Osteoblast (primary cell): ENCODE measurements at regions not wholly inside any gene's neighbourhood (a gene's known extent, or its start where the extent isn't known, plus 50 kb on each side); places are given as distances from the start of the nearest gene placed in this dataset.

Experiments used
- DNase-seq: peaks from one replicate; pipeline ENCODE4 v3.0.0; 2011; ENCODE audit warnings: low spot score, mixed read lengths; ENCODE audit not compliant: insufficient read length; ENCODE audit errors: missing footprints
- H2AFZ ChIP-seq: 2 replicates; pipeline ENCODE4 v1.6.0; 2011; ENCODE audit warnings: mild to moderate bottlenecking, low read length
- H3K27ac ChIP-seq: 2 replicates; pipeline ENCODE4 v1.5.1; 2011; ENCODE audit warnings: mild to moderate bottlenecking, low read depth, low read length, moderate library complexity
- H3K27me3 ChIP-seq: 2 replicates; pipeline ENCODE4 v1.6.0; 2012; ENCODE audit warnings: mild to moderate bottlenecking, control low read depth, inconsistent platforms, low read length, moderate library complexity; ENCODE audit not compliant: insufficient read depth
- H3K36me3 ChIP-seq: 2 replicates; pipeline ENCODE4 v1.5.1; 2011; ENCODE audit warnings: mild to moderate bottlenecking, low read length, control low read depth, moderate library complexity; ENCODE audit not compliant: insufficient read depth
- H3K4me1 ChIP-seq: 2 replicates; pipeline ENCODE4 v1.5.1; 2011; ENCODE audit warnings: mild to moderate bottlenecking, low read length, control low read depth, moderate library complexity; ENCODE audit not compliant: insufficient read depth
- H3K4me2 ChIP-seq: 2 replicates; pipeline ENCODE4 v1.6.0; 2011; ENCODE audit warnings: mild to moderate bottlenecking, low read length; ENCODE audit not compliant: insufficient read depth
- H3K4me3 ChIP-seq: fragments of 200-600 bp; sonication (generic); 3 replicates; pipeline ENCODE4 v1.5.1; 2012; ENCODE audit warnings: mild to moderate bottlenecking, low read length, inconsistent platforms; ENCODE audit not compliant: insufficient read depth
- H3K79me2 ChIP-seq: 2 replicates; pipeline ENCODE4 v1.6.0; 2012; ENCODE audit warnings: mild to moderate bottlenecking, low read length, control low read depth, inconsistent platforms; ENCODE audit not compliant: insufficient read depth
- H3K9me3 ChIP-seq: 2 replicates; pipeline ENCODE4 v1.5.1; 2011; ENCODE audit warnings: low read depth, low read length, control low read depth
- H4K20me1 ChIP-seq: 2 replicates; pipeline ENCODE4 v1.6.0; 2012; ENCODE audit warnings: mild to moderate bottlenecking, low read length, control low read depth; ENCODE audit not compliant: insufficient read depth
- TF ChIP-seq, protein P1 (sequence below): IDR thresholded peaks from 2 replicates; pipeline ENCODE4 v1.5.1; 2011; ENCODE audit warnings: mild to moderate bottlenecking, low read depth, low read length, moderate library complexity; ENCODE audit errors: extremely low read depth

DNA sequence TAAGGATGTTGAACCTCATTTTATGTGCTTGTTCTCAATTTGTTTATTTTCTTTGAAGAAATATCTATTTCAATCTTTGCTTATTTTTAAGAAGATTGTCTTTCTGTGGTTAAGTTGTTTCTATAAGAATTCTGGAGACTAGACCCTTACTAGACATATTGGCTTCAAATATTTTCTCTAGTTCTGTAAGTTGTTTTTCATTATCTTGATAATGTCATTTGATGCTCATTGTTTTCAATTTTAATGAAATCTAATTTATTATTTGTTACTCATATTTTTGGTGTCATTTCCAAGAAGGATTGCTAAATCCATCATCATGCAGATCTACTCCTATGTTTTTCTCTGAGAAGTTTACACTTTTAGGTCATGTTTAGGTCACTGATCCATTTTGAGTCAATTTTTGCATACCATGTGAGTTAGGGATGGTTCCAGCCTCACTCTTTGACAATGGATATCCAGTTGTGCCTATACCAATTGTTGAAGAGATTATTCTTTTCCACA lies 874.8 kb upstream of the SLITRK6 start:
- no peaks in the 10 kb centered on the region for H3K27me3 ChIP-seq
- no peak for DNase-seq
- TF ChIP-seq, protein P1, sequence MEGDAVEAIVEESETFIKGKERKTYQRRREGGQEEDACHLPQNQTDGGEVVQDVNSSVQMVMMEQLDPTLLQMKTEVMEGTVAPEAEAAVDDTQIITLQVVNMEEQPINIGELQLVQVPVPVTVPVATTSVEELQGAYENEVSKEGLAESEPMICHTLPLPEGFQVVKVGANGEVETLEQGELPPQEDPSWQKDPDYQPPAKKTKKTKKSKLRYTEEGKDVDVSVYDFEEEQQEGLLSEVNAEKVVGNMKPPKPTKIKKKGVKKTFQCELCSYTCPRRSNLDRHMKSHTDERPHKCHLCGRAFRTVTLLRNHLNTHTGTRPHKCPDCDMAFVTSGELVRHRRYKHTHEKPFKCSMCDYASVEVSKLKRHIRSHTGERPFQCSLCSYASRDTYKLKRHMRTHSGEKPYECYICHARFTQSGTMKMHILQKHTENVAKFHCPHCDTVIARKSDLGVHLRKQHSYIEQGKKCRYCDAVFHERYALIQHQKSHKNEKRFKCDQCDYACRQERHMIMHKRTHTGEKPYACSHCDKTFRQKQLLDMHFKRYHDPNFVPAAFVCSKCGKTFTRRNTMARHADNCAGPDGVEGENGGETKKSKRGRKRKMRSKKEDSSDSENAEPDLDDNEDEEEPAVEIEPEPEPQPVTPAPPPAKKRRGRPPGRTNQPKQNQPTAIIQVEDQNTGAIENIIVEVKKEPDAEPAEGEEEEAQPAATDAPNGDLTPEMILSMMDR, result no peak
- H3K9me3 ChIP-seq, result peaks cover 3% of the 10 kb centered on the region
- H4K20me1 ChIP-seq, result no peaks in the 10 kb centered on the region
- H3K36me3 ChIP-seq, result no peaks in the 10 kb centered on the region
- H3K4me2 ChIP-seq, result no peak overlapping the region
- H3K4me1 ChIP-seq, result no peaks in the 10 kb centered on the region
- H3K4me3 ChIP-seq, result no peak overlapping the region
- no peak overlapping the region for H3K27ac ChIP-seq
- H3K79me2 ChIP-seq, result no peaks in the 10 kb centered on the region
- H2AFZ ChIP-seq, result no peak overlapping the region

DNA sequence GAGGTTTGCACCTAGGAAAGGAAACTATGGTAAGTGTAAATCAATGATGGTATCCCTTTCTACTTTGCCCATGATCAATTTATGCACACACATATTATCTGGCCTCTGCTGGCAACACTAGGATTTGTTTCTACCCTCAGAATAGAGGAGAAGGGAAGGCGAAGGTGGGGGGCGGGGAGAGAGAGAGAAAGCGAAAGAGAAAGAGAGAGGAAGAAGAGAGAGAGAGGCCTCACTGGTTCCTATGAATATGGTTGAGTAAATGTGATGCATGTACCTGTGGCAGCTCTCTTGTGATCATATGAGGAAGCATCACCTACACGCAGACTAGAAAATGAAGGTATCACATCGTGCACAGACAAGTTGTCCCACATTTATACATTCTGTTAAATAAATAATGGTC lies 882.0 kb upstream of the SLITRK6 start:
- Histone ChIP-seq H3K4me1 (no peaks in the 10 kb centered on the region), H3K4me3 (no peak overlapping the region), H3K79me2 (no peaks in the 10 kb centered on the region), H3K4me2 (no peak overlapping the region), H3K27me3 (no peaks in the 10 kb centered on the region), H3K9me3 (peaks cover 6% of the 10 kb centered on the region), H4K20me1 (no peaks in the 10 kb centered on the region), H3K27ac (no peak overlapping the region), H2AFZ (no peak overlapping the region), H3K36me3 (no peaks in the 10 kb centered on the region)
- DNase-seq, result no peak
- TF ChIP-seq, protein P1, result no peak

DNA sequence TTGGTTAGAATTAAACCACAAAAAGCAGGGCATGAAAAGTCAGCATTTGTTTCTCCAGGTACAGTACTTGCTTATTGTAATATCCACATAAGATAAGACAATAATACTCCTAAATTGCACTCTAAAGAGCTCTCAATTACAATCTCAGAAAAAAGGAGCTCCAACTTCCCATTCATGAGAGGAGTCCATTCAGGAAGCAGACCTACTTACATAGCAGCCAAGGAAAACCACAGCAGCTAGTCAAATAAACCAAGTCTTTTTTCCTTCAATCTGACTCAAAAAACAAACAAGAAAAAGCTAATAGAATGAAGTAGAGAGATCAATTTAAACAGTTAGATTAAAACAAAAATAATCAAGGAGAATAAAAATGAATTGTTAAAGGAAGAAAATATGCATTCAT lies 885.2 kb upstream of the SLITRK6 start:
- Histone ChIP-seq H3K27me3 (no peaks in the 10 kb centered on the region), H3K9me3 (peaks cover 2% of the 10 kb centered on the region), H3K4me2 (no peak overlapping the region), H3K4me3 (no peak overlapping the region), H3K79me2 (no peaks in the 10 kb centered on the region), H3K36me3 (no peaks in the 10 kb centered on the region), H2AFZ (no peak overlapping the region), H3K4me1 (no peaks in the 10 kb centered on the region), H4K20me1 (no peaks in the 10 kb centered on the region), H3K27ac (no peak overlapping the region)
- TF ChIP-seq, protein P1, result no peak
- DNase-seq, result no peak

DNA sequence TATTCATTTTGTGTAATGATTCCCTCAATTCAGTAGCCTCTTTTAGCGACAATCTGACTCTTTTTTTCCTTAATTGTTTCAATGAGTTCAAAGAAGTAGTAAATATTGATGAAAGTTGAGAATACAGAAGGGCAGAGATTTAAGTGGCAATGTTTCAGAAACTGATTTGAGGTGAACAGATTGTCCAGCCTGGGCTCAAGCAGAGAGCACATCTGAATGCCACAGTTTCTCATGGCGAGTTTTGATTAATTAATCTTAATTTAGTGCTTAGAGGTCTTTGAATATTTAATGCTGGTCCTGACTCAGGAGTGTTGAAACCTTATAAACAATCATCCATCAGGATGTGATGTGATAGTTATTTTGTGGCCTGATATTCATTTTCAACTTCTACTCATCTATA lies 890.7 kb upstream of the SLITRK6 start:
- TF ChIP-seq, protein P1, result no peak
- Histone ChIP-seq H3K36me3 (no peaks in the 10 kb centered on the region), H3K4me2 (no peak overlapping the region), H3K27me3 (no peaks in the 10 kb centered on the region), H3K4me3 (no peak overlapping the region), H3K9me3 (peaks cover 5% of the 10 kb centered on the region), H3K4me1 (no peaks in the 10 kb centered on the region), H3K27ac (no peak overlapping the region), H3K79me2 (no peaks in the 10 kb centered on the region), H4K20me1 (no peaks in the 10 kb centered on the region), H2AFZ (no peak overlapping the region)
- DNase-seq, result no peak
